Panc1 (cell line): ENCODE measurements at regions not wholly inside any gene's neighbourhood (a gene's known extent, or its start where the extent isn't known, plus 50 kb on each side); places are given as distances from the start of the nearest gene placed in this dataset.

ENCODE experiments used
- ATAC-seq: fragments of 200-7000 bp; cut with Tn5 transposase; 2 replicates; pipeline ENCODE4 v1.9.1; 2020; ENCODE audit warnings: mild to moderate bottlenecking, moderate library complexity
- BruUV-seq: library from RNA; stranded (reverse); fragments of 400-500 nt; replicated peaks from 2 replicates; lab custom pipeline; 2021; lab: Mats Ljungman, UMichigan
- CTCF ChIA-PET: fragments of 300-600 bp; sonication (Branson Sonifier 250); formaldehyde crosslinking; loops from one replicate; lab custom pipeline; 2022; ENCODE audit warnings: antibody characterized with exemption; lab: Charles Lee
- POLR2A ChIA-PET: fragments of 300-600 bp; sonication (Branson Sonifier 250); formaldehyde crosslinking; loops from one replicate; lab custom pipeline; 2022; ENCODE audit warnings: antibody characterized with exemption; lab: Charles Lee
- DNase-seq: peaks from one replicate; pipeline ENCODE4 v3.0.0-alpha.2; 2010; ENCODE audit warnings: low read depth, low spot score
- H3K27ac ChIP-seq: 2 replicates; pipeline ENCODE4 v1.5.1; 2011; ENCODE audit warnings: mild to moderate bottlenecking, low read length, inconsistent platforms
- H3K27me3 ChIP-seq: fragments of 200-500 bp; sonication (Bioruptor generic); 2 replicates; pipeline ENCODE4 v1.6.0; 2014; ENCODE audit warnings: low read length, inconsistent platforms; ENCODE audit not compliant: control insufficient read depth, insufficient read depth
- H3K36me3 ChIP-seq: fragments of 200-500 bp; sonication (Bioruptor generic); 2 replicates; pipeline ENCODE4 v1.5.1; 2014; ENCODE audit warnings: inconsistent platforms, mild to moderate bottlenecking, low read length, moderate library complexity; ENCODE audit not compliant: control insufficient read depth, insufficient read depth
- H3K4me1 ChIP-seq: 2 replicates; pipeline ENCODE4 v1.5.1; 2011; ENCODE audit warnings: inconsistent platforms, mild to moderate bottlenecking, low read length, moderate library complexity; ENCODE audit not compliant: control insufficient read depth, insufficient read depth
- H3K4me3 ChIP-seq, 2 experiments: 2 replicates each; pipeline ENCODE4 v1.5.1; 2011 to 2012; ENCODE audit warnings: low read depth in 2 of 2, low read length in 2 of 2, mild to moderate bottlenecking in 2 of 2, inconsistent platforms in 1 of 2, moderate library complexity in 1 of 2
- H3K9me3 ChIP-seq: fragments of 200-500 bp; sonication (Bioruptor generic); 2 replicates; pipeline ENCODE4 v1.5.1; 2014; ENCODE audit warnings: low read depth, mild to moderate bottlenecking, inconsistent platforms, low read length, moderate library complexity; ENCODE audit not compliant: control insufficient read depth, insufficient read depth
- CTCF ChIP-seq: fragments of 450-650 bp; IDR thresholded peaks from 2 replicates; pipeline ENCODE4 v1.5.1; 2017; ENCODE audit warnings: mild to moderate bottlenecking
- POLR2AphosphoS5 ChIP-seq: IDR thresholded peaks from 2 replicates; pipeline ENCODE4 v1.6.1; 2012; ENCODE audit warnings: mild to moderate bottlenecking, low read depth, low read length, moderate library complexity
- REST ChIP-seq, 2 experiments: IDR thresholded peaks; 2 replicates each; pipeline ENCODE4 v1.6.1; 2011 to 2012; ENCODE audit warnings: low read depth in 2 of 2, control low read depth in 1 of 2, low read length in 1 of 2, mild to moderate bottlenecking in 1 of 2, moderate library complexity in 1 of 2; ENCODE audit not compliant: insufficient read depth in 1 of 2
- SIN3A ChIP-seq: IDR thresholded peaks from 2 replicates; pipeline ENCODE4 v1.6.1; 2012; ENCODE audit warnings: low read depth, mild to moderate bottlenecking, low read length, moderate library complexity, borderline replicate concordance; ENCODE audit not compliant: insufficient read depth
- TCF7L2 ChIP-seq: IDR thresholded peaks from 2 replicates; pipeline ENCODE4 v1.6.1; 2011; ENCODE audit warnings: mild to moderate bottlenecking, low read depth, low read length, inconsistent platforms
- in situ Hi-C: cut with HindIII; loops from 2 replicates; pipeline ENCODE4 v1.10.0; 2016; ENCODE audit warnings: low sequenced_read_pairs, low pct_unique_long_range_greater_than_20kb
- intact Hi-C: fragments of 100-400 bp; cut with micrococcal nuclease; formaldehyde crosslinking; loops from one replicate; pipeline ENCODE4 v1.10.0; 2022; ENCODE audit not compliant: unreplicated experiment

- CTCF ChIA-PET, result no interaction called here
- H3K4me1 ChIP-seq, result no peaks in the 10 kb centered on the region
- H3K27ac ChIP-seq, result no peak overlapping the region
- H3K4me3 ChIP-seq, result no peak overlapping the region
- no peaks in the 10 kb centered on the region for H3K36me3 ChIP-seq
- in situ Hi-C loops, result no loop called here
- DNase-seq (no peak), ATAC-seq (no peak)
- intact Hi-C loops, result no loop called here
- H3K27me3 ChIP-seq, result no peaks in the 10 kb centered on the region
- H3K9me3 ChIP-seq, result no peaks in the 10 kb centered on the region
- TF ChIP-seq SIN3A, result no peak
- TF ChIP-seq POLR2AphosphoS5, result no peak
- TF ChIP-seq TCF7L2, result no peak
- TF ChIP-seq CTCF, result no peak
- TF ChIP-seq REST (IDR thresholded peaks at IDR 0.05; ENCODE audit: insufficient read depth in 1 of 2, low read depth in 2 of 2, low read length in 1 of 2), result no peak
- no TSS peak for BruUV-seq
- POLR2A ChIA-PET, result no interaction called here
Observed at GRCh38 chr4:17238633-17239032, 273.3 kb downstream of the QDPR start.

GRCh38 chr4:17236686-17237085 lies 275.2 kb downstream of the QDPR start:
- POLR2A ChIA-PET, result interaction anchor here (0.7 kb wide), 1 partner anchor 126 kb away, joined by 3 read pairs; no protein-coding TSS in a partner anchor
- intact Hi-C loops (no loop called here), in situ Hi-C loops (no loop called here)
- DNase-seq, result no peak
- no peaks in the 10 kb centered on the region for H3K27me3 ChIP-seq
- CTCF ChIA-PET, result no interaction called here
- H3K4me1 ChIP-seq, result no peaks in the 10 kb centered on the region
- no peaks in the 10 kb centered on the region for H3K9me3 ChIP-seq
- no TSS peak for BruUV-seq
- no peak overlapping the region for H3K4me3 ChIP-seq
- TF ChIP-seq SIN3A, result no peak
- no peak for TF ChIP-seq REST (IDR thresholded peaks at IDR 0.05; ENCODE audit: insufficient read depth in 1 of 2, low read depth in 2 of 2, low read length in 1 of 2)
- TF ChIP-seq CTCF, result no peak
- TF ChIP-seq POLR2AphosphoS5, result no peak
- TF ChIP-seq TCF7L2, result no peak
- no peak for ATAC-seq
- H3K36me3 ChIP-seq, result no peaks in the 10 kb centered on the region
- H3K27ac ChIP-seq, result no peak overlapping the region
